NB4 (cell line): ENCODE measurements at regions not wholly inside any gene's neighbourhood (a gene's known extent, or its start where the extent isn't known, plus 50 kb on each side); places are given as distances from the start of the nearest gene placed in this dataset.

ENCODE experiments used
- MYC ChIP-seq: IDR thresholded peaks from 2 replicates; pipeline ENCODE4 v1.6.1; 2011; ENCODE audit warnings: low read depth, low read length
- POLR2A ChIP-seq: IDR thresholded peaks from 2 replicates; pipeline ENCODE4 v1.6.1; 2011; ENCODE audit warnings: mild to moderate bottlenecking; ENCODE audit not compliant: insufficient read length; ENCODE audit errors: extremely low read depth
- TF ChIP-seq, protein P1 (sequence below): IDR thresholded peaks from one replicate; pipeline ENCODE4 v1.5.1; 2012; ENCODE audit warnings: low read depth, low read length

DNA sequence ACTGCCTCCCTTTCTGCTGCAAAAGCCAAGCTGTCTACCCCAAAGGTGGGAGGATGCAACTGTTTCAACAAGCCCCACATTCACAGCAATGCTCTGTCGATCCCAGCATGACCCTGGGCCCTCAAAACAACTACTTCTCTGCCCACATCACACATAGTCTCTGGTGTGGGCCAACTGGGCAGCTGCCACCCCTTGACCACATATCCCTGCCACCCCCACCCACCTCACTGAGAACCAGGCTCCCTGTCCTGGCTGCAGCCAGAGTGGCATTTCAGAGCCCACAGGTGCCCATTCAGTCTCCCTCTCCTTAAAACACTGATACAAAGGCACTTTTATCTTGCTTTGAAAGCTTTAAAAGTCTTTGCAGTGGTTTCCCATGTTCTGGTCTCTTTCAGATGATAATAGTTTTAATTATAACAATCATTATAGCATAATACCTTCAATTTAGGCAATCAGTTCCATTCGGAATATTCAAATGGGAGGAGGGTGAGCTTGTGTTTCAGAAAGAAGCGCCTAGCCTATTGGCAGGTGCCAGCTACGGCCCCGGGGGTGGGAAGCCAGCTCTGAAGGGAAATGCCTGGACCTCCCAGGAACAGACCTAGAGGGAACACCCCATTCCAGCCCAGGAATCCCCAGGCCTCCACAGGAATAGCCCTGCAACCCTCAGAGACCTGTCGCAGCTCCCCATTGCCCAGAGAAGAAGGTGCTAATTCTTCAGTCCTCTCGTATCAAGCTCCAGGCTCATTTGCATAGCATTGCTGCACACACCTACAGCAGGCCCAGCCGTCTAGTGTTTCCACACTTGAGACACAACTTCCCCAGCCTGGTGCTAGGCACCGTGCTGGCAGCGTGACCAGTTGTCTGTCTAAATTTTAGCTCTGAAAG lies 90.8 kb downstream of the C5orf15 start:
- TF ChIP-seq, protein P1, sequence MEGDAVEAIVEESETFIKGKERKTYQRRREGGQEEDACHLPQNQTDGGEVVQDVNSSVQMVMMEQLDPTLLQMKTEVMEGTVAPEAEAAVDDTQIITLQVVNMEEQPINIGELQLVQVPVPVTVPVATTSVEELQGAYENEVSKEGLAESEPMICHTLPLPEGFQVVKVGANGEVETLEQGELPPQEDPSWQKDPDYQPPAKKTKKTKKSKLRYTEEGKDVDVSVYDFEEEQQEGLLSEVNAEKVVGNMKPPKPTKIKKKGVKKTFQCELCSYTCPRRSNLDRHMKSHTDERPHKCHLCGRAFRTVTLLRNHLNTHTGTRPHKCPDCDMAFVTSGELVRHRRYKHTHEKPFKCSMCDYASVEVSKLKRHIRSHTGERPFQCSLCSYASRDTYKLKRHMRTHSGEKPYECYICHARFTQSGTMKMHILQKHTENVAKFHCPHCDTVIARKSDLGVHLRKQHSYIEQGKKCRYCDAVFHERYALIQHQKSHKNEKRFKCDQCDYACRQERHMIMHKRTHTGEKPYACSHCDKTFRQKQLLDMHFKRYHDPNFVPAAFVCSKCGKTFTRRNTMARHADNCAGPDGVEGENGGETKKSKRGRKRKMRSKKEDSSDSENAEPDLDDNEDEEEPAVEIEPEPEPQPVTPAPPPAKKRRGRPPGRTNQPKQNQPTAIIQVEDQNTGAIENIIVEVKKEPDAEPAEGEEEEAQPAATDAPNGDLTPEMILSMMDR = no peak
- TF ChIP-seq POLR2A (no peak), MYC (no peak)
